GM12872 (cell line): ENCODE measurements at regions not wholly inside any gene's neighbourhood (a gene's known extent, or its start where the extent isn't known, plus 50 kb on each side); places are given as distances from the start of the nearest gene placed in this dataset.

Experiments
- CTCF ChIP-seq: IDR thresholded peaks from 3 replicates; pipeline ENCODE4 v1.5.1; 2011; ENCODE audit warnings: low read depth, mild to moderate bottlenecking, low read length, moderate library complexity; ENCODE audit not compliant: insufficient read depth

DNA sequence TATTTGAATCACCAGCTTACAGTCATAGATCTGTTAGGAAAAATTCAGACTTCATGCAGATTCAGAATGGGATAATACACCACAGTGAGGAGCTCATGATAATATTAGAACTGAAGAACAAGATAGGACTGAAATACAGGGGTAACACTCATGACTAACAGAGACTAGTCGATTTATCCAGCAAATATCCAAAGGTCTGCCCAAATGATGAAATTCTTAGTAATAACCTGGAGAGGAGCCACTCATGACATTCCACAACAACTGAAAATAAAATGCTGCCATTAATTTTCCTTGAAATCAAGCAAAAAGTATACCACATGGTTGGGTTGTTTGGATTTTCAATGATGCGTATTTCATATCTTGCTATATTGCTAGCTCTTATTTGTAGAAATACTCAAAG is 903.7 kb upstream of the ADGRL3 start:
- no peak for TF ChIP-seq CTCF

DNA sequence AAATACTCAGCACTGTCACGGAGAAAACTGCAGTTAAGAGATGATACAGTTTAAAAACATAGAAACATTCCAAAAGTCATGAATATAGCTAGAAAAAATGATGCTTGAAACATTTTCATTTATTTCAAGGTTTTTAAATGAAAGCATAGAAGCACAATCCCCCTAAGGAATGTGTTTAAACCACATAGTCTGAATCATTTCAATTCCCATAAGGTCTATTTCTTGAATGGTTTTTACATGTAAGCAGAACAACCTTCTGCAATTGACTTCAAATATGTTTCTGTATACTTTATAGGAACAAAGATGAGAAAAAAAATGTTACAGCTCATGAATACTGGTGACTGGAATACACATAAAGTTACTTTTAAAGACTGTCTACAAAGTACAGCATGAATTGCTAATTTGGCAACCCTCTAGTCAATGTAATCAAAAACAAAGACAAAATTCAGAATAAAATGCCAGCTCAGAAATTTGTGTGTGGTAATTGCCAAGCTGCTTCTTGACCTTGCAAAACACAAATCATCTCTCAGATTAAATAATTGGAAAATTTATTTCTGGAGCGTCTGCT is 886.4 kb upstream of the ADGRL3 start:
- TF ChIP-seq CTCF, result no peak

DNA sequence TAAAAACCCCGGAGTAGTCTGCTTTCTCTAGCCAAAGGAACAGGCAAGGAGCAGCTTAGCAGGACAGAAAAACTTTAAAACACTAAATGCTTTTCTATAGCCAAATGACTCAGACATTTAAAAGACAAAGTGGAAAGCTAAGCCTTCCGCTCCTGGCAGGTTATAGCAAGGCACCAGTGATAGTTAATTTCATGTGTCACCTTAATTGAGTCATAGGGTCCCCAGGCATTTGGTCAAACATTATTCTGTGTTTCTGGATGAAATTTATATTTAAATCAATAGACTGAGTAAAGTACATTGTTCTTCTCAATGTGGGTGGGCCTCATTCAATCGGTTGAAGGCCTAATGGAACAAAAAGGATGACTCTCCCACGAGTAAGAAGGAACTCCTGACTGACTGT is 885.7 kb upstream of the ADGRL3 start:
- TF ChIP-seq CTCF, result no peak

DNA sequence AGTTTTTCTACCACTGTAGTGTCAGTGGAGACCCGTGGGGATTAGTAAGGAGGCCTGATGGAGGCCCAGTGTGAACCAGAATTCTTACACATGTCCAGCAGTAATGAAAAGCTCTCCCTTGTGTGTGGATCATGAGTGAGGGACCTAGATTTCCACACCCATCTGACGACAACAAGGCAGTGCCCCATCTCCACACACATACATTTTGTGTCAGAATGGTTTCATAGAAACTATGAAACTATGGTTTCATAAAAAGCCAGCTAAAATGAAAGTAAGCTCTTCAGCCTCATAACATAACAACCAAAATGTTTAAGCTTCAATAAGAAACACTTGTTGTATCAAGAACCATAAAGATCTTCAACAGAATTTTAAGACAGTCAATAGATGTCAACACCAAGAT is 884.5 kb upstream of the ADGRL3 start:
- no peak for TF ChIP-seq CTCF

GRCh38 chr4:60326735-60327134 is 873.4 kb upstream of the ADGRL3 start:
- TF ChIP-seq CTCF, result no peak

- no peak for TF ChIP-seq CTCF
Observed at GRCh38 chr4:60327651-60328050, 872.5 kb upstream of the ADGRL3 start.

GRCh38 chr4:60344908-60345307 is 855.2 kb upstream of the ADGRL3 start:
- TF ChIP-seq CTCF, result no peak
